Right atrium auricular region (tissue), 2 donors: ENCODE measurements at regions not wholly inside any gene's neighbourhood (a gene's known extent, or its start where the extent isn't known, plus 50 kb on each side); places are given as distances from the start of the nearest gene placed in this dataset.
"Not testable (repeated sequence)": the region's sequence is repeated elsewhere in the genome, so short reads cannot be mapped to it uniquely, and the experiment has no call there.

Source experiments
- DNase-seq: peaks from one replicate; pipeline ENCODE4 v3.0.0-alpha.2; 2019; ENCODE audit warnings: low spot score
- H3K27ac ChIP-seq, 2 donors: fragments of 200-600 bp; sonication (generic); 1 replicate in 1 of 2; 2 replicates in 1 of 2; pipeline ENCODE4 v1.5.1; 2016 to 2019
- H3K27me3 ChIP-seq, 2 donors: fragments of 200-600 bp; sonication (generic); one replicate each; pipeline versions ENCODE4 v1.5.1 to v1.6.0; 2017 to 2019
- H3K36me3 ChIP-seq: fragments of 200-600 bp; sonication (generic); one replicate; pipeline ENCODE4 v1.5.1; 2016
- H3K4me1 ChIP-seq, 2 donors: fragments of 200-600 bp; sonication (generic); one replicate each; pipeline versions ENCODE4 v1.5.1 to v1.6.0; 2017 to 2019
- H3K4me3 ChIP-seq, 2 donors: fragments of 200-600 bp; sonication (generic); 1 replicate in 1 of 2; 2 replicates in 1 of 2; pipeline ENCODE4 v1.5.1; 2017 to 2019; ENCODE audit warnings: mild to moderate bottlenecking in 1 of 2, moderate library complexity in 1 of 2
- H3K9me3 ChIP-seq, 2 donors: fragments of 200-600 bp; sonication (generic); one replicate each; pipeline ENCODE4 v1.5.1; 2019
- CTCF ChIP-seq, 2 donors: fragments of 200-600 bp; sonication (generic); IDR thresholded peaks; one replicate each; pipeline ENCODE4 v1.5.1; 2019; ENCODE audit warnings: antibody characterized with exemption in 2 of 2

- TF ChIP-seq CTCF (IDR thresholded peaks at IDR 0.05) = no peak
- Histone ChIP-seq H3K4me3 (no peak overlapping the region), H3K9me3 (peaks cover 0 to 6% of the 10 kb centered on the region in 2 donors), H3K27ac (no peak overlapping the region), H3K4me1 (peaks cover 0 to 7% of the 10 kb centered on the region in 2 donors), H3K27me3 (no peaks in the 10 kb centered on the region), H3K36me3 (no peaks in the 10 kb centered on the region)
- no peak for DNase-seq
Measured at GRCh38 chr5:142237707-142238106, 87.1 kb downstream of the SPRY4 start.

- H3K36me3 ChIP-seq, H3K27me3 ChIP-seq, DNase-seq, H3K27ac ChIP-seq, H3K4me1 ChIP-seq, H3K9me3 ChIP-seq, H3K4me3 ChIP-seq: not testable (repeated sequence)
Measured at GRCh38 chr5:142236673-142237290, 88.0 kb downstream of the SPRY4 start.

- TF ChIP-seq CTCF (IDR thresholded peaks at IDR 0.05) = no peak
- no peaks in the 10 kb centered on the region for H3K36me3 ChIP-seq
- no peaks in the 10 kb centered on the region for H3K27me3 ChIP-seq
- H3K4me1 ChIP-seq = peaks cover 0 to 7% of the 10 kb centered on the region in 2 donors
- DNase-seq = no peak
- no peak overlapping the region for H3K4me3 ChIP-seq
- no peak overlapping the region for H3K27ac ChIP-seq
- no peaks in the 10 kb centered on the region for H3K9me3 ChIP-seq
Measured at GRCh38 chr5:142235870-142236672, 88.8 kb downstream of the SPRY4 start.

- no peak overlapping the region for H3K4me3 ChIP-seq
- H3K9me3 ChIP-seq = no peaks in the 10 kb centered on the region
- no peak for TF ChIP-seq CTCF (IDR thresholded peaks at IDR 0.05)
- H3K36me3 ChIP-seq = no peaks in the 10 kb centered on the region
- no peak overlapping the region for H3K27ac ChIP-seq
- DNase-seq = no peak
- H3K4me1 ChIP-seq = peaks cover 0 to 7% of the 10 kb centered on the region in 2 donors
- no peaks in the 10 kb centered on the region for H3K27me3 ChIP-seq
Measured at GRCh38 chr5:142235050-142235797, 89.6 kb downstream of the SPRY4 start.

GRCh38 chr5:142233083-142234032 lies 91.5 kb downstream of the SPRY4 start:
- Histone ChIP-seq H3K27me3 (no peaks in the 10 kb centered on the region), H3K9me3 (no peaks in the 10 kb centered on the region), H3K36me3 (no peaks in the 10 kb centered on the region), H3K4me1 (peaks cover 0 to 7% of the 10 kb centered on the region in 2 donors), H3K27ac (no peak overlapping the region), H3K4me3 (no peak overlapping the region)
- DNase-seq = no peak
- TF ChIP-seq CTCF (IDR thresholded peaks at IDR 0.05) = no peak

GRCh38 chr5:142230949-142231348 lies 93.9 kb downstream of the SPRY4 start:
- H3K4me3 ChIP-seq, H3K4me1 ChIP-seq, H3K9me3 ChIP-seq, H3K27me3 ChIP-seq, H3K36me3 ChIP-seq, H3K27ac ChIP-seq, DNase-seq: not testable (repeated sequence)
